NCI-H1694 (cell line): ENCODE measurements at regions not wholly inside any gene's neighbourhood (a gene's known extent, or its start where the extent isn't known, plus 50 kb on each side); places are given as distances from the start of the nearest gene placed in this dataset.
"Not testable (repeated sequence)": the region's sequence is repeated elsewhere in the genome, so short reads cannot be mapped to it uniquely, and the experiment has no call there.

Experiments
- DNase-seq: peaks from one replicate; lab custom pipeline; 2025; lab: John Stamatoyannopoulos, UW

GRCh38 chr17:52737071-52737470 is 578.6 kb upstream of the CA10 start:
- DNase-seq = no peak

GRCh38 chr17:52732841-52733240 is 574.3 kb upstream of the CA10 start:
- no peak for DNase-seq

- no peak for DNase-seq
These were observed 566.1 kb upstream of the CA10 start for GRCh38 chr17:52724578-52724977.

DNA sequence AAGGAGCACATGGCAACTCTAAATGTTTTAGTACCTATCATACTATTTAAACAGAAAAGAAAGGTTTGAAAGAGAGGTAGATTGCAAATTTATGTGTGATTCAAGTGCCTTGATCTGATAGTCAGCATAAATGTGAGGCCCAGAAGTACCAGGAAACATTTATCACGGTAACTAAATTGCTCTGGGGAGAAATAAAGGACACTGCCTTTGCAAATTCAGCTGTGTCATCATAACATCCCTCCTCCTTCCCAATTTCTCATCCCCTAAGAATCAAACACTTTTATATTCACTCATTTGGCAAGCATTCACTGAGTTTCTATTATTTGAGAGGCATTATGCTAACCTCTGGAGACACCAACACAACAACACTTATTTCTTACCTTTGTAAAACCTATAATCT is 563.4 kb upstream of the CA10 start:
- no peak for DNase-seq

DNA sequence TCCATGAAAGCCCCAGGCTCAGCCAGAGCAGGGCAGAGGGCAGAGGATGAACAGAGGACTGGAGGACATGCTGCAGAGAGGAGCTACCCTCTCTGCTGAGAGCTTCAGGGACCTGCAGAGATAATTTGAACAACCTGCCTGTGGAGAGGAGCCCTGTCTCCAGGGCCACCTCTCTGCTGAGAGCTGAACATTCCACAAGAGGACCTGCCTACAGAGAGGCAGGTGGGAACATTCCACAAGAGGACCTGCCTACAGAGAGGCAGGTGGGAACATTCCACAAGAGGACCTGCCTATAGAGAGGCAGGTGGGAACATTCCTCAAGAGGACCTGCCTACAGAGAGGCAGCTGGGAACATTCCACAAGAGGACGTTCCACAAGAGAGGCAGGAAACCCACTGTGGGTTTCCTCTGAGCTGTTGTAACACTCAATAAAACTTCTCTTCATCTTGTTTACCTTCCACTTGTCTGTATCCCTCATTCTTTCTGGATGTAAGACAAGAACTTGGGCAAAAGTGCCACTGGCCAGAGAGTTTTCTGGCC is 551.9 kb upstream of the CA10 start:
- no peak for DNase-seq

GRCh38 chr17:52709724-52710123 is 551.2 kb upstream of the CA10 start:
- no peak for DNase-seq

DNA sequence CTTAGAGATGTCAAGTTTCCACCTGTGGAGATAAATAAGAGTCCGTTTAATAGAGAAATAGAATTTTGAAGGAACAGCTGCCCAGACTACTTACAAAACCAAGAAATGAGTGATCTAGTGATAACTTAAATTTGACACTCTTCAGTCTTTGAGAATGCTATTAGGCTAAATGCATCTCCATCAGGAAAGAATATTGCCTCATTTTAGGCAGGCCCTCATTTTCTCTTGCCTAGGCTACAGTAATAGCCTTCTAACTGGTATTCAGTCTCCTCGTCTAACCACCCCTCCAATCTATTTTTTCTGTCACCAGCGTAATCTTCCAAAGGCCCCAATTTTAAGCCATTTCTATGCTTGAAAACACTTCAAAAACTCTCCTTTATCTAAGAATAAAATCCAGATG is 537.8 kb upstream of the CA10 start:
- DNase-seq = no peak

- DNase-seq = no peak
These were observed 527.6 kb upstream of the CA10 start for GRCh38 chr17:52686140-52686539.

GRCh38 chr17:52681480-52681879 is 523.0 kb upstream of the CA10 start:
- no peak for DNase-seq

DNA sequence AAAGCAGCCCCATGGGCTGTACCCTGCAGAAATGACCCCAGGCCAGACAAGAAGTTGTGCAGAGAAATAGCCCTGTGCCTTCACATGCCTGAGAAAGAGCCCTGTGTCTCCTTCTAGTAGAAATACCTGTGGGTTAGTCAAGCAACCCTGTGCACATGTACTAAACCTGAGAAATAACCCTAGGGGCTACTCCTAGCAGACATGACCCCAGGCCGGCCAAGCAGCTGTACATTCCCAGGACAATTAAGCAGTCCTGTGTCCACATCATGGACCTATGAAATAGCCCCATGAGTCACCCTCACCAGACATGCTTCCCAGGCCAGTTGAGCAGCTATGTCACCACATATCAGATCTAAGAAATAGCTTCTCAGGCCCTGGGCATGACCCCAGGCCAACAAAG is 519.7 kb upstream of the CA10 start:
- DNase-seq = no peak

DNA sequence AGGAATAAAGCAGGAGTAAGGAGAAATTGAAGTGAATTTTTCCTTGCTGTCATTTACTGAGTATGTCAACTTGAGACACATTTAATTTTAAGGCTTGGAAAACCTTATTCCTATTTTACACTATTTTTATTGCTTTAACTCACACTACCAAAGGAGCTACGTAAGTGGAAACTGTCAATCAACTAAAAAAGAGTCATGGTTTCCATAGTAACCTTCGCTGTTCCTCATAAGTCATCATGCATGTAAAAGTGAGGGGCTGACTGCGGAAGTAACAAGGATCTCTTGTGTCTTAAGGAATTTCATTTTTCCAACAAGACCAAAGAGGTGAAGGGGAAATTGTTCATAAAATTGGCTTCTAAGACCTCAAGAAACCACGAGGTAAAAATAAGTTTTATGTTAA is 516.2 kb upstream of the CA10 start:
- no peak for DNase-seq

DNA sequence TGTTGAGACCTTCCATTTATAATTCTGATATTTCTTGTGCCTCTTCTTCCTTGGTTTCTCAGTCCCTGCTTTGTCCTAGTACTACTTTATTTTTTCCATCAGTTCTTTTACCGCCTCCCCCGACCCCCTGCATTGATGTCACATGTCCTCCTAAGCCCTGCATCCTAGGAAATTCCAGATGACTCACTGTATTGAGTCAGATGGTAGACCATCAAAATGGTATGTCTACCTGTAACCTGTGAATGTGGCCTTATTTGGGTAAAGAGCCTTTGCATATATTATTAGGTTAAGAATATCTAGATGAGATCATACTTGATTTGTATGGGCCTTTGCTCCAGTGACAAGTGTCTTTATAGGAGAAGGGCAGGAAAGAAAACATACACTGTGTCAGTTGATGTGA is 515.3 kb upstream of the CA10 start:
- DNase-seq = no peak

- no peak for DNase-seq
These were observed 507.8 kb upstream of the CA10 start for GRCh38 chr17:52666264-52666663.

DNA sequence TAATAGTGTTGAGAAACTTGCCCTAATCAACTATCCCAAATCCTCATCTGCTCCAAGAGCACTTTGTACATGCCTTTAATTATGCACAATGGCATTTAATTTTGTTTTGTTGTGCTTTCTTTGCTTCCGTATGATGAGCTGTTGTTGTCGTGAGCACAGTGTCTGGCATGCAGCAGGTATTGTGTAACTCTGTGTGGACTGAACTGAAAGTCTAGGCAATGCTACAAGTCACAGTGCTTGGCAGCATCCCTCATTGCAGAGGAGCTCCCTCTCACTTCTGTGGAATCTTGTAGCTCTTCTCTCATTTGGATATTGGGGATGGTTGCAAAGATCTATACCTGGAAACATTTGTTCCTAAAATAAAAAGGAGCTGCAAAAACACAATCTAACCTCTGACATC is 502.2 kb upstream of the CA10 start:
- no peak for DNase-seq

DNA sequence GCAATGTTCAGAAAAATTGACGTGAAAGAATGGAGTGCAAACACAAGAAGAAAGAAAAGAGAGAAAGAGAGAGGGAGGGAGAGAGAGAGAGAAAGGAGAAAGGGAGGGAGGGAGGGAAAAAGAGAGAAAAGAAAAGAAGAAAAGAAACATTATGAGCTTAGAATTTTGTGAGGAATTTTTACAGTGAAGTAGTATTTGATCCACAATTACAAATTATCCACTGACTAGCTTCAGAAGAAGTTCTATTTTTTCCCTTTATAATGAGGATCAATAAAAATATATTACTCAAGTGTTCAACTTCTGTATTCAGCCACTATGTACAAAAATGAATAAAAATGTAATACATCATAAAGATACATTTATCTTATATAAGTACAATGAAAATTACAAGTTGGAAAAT is 494.5 kb upstream of the CA10 start:
- no peak for DNase-seq

DNA sequence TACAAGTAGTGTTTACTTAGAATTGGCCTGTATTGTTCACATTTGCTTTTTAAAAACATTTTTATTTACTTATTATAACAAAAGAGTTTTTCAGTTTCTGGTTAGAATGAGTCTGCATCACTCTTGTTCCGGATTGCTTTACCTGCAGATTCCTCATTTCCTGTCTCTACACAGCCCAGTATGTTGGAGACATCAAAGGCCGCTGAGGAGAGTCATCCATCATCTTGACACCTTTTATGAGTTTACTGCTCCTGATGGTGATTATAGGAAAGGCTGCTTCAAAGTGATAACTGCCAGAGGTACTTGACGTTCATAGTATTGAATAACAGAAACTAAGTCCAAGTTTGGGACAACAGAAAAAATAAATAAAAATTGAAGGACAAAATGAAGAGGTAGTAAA is 490.5 kb upstream of the CA10 start:
- no peak for DNase-seq

DNA sequence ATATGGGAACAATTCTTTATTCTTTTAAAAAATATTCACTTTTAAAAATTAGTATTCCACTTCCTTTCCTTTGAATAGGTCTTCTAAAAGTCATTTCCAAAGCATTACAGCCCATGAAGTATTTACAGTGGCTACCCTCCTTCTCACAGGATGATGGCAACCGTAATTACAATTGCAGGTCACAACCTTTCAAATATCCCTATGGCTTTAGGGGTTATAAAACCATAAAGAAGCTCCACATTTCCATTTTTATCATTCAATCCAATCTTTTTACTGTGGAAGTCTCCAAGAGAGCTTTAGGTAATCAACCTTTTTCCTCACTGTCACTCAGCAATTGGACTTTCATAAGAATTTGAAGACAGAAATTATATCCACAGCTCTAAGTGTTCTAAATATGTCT is 488.9 kb upstream of the CA10 start:
- DNase-seq = no peak

DNA sequence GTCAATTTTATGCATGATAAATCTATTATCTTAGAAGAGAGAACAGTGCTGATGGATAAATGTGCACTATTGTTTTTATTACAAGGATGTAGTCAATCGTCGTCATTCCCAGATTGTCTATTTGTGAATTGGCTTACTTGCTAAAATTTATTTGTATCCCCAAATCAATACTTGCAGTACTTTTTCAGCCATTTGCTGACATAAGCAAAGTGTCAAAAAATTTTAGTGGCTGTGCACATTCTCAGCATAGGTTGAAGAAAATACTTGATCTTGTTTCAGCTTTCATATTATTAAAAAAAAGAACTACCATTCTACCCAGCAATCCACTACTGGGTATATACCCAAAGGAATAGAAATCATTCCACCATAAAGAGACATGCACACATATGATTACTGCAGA is 477.9 kb upstream of the CA10 start:
- DNase-seq = no peak

DNA sequence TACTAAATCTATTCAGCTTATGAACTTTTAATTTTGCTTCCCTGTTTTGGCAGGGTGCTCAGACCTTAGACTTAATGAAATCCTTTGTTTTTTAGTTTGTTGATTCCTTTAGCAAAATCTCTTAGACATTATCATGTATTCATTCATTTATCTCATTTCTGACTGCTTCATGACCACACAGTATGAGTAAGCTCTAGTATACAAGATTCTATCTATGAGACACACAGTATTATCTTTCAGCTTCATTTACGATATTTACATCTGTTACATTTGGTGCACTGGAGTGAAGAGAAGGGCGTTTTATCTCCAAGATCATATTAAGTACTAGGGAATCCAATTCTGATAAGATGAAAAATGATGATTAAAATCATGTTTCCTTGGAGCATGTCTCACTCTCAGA is 448.1 kb upstream of the CA10 start:
- no peak for DNase-seq

DNA sequence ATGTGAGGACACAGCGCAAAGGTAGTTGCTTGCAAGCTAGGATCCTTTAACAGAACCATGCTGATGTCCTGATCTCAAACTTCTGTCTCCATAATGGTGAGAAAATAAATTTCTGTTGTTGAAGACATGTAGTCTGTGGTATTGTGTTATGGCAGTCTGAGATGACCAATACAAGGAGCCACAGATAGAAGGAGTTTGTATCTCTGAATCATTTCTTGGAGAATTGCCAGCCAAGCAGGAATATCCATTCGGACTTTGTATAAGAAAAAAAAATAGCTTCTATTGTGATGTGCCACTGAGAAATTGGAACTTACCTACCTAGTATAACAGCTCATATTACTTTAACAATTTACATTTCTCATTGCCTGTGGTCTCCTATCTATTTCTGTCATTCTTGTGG is 447.6 kb upstream of the CA10 start:
- no peak for DNase-seq

DNA sequence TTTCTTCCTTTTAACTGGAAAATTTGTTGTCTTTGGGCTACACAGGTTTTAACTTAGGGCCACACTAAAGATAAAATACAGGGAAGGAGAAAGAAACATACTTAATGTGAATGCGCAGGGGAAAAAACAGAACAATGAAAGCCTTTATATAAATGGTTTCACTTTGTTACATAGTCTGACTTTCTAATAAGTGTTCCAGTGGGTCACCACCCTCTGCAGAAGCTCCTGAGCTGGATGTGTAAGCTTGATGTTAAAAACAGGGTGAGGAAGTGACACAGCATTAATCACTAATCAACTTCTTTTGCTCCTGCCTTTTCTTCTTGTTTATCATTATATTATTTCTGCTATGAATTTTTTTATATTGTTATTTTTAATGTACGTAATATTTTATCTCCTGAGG is 445.6 kb upstream of the CA10 start:
- DNase-seq = no peak

DNA sequence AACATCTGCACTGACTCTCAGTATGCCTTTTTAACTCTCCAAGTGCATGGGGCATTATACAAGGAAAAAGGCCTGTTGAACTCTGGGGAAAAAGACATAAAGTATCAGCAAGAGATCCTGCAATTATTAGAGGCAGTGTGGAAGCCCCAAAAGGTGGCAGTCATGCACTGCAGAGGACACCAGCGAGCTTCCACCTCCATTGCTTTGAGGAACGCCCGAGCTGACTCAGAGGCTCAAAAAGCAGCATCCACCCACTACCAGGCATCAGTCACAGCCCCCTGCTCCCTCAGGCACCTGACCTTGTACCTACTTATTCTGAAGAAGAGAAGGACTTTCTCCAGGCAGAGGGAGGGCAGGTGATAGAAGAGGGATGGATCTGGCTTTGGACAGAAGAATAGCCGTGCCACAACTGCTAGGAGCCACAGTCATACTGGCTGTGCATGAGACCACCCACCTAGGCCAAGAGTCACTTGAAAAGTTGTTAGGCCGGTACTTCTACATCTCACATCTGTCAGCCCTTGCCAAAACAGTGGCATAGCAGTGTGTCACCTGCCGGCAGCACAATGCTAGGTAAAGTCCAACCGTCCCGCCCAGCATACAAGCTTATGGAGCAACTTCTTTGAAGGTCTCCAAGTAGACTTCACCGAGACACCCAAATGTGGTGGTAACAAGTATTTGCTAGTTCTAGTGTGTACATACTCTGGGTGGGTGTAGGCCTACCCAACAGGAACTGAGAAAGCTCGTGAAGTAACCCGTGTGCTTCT is 439.1 kb upstream of the CA10 start:
- not testable (repeated sequence) for DNase-seq

DNA sequence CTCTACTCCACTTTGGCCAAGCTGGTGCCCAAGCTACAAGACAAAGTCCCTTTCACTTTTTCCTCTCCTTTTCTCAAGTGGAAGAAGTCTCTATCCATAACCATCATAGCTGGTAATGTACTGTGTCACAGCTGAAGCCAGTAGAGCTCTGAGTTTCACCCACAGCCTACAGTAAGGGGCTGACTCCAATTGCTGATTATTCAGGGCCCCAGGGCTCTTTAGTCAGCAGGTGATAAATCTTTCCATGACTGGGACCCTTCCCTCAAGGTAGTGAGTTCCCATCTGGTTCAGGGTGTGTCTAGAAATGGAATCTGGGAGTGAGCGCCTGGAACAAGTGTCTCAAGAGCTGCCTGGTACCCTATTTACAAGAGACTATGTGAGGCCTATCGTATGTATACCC is 436.0 kb upstream of the CA10 start:
- DNase-seq = no peak

GRCh38 chr17:52546990-52547389 is 388.5 kb upstream of the CA10 start:
- DNase-seq = no peak
